ENCODE measurements at regions not wholly inside any gene's neighbourhood (a gene's known extent, or its start where the extent isn't known, plus 50 kb on each side); places are given as distances from the start of the nearest gene placed in this dataset.

GRCh38 chr15:46672041-46672440 lies 1037.2 kb downstream of the SQOR start:
- no peak for TF ChIP-seq REST (IDR thresholded peaks at IDR 0.05; ENCODE audit: low read depth)
- Histone ChIP-seq H2AFZ (ENCODE audit: low read depth, low read length, poor library complexity, severe bottlenecking) (no peak overlapping the region), H4K20me1 (ENCODE audit: insufficient read depth) (no peaks in the 10 kb centered on the region; the same call in 1 of the 2 replicates), H3K27me3 (ENCODE audit: insufficient read depth, low read length) (no peaks in the 10 kb centered on the region), H3K4me2 (ENCODE audit: low read length) (no peak overlapping the region), H3K4me3 (replicated peaks in 1 of 2; ENCODE audit: low read depth in 1 of 2, low read length in 2 of 2) (no peak overlapping the region), H3K9ac (ENCODE audit: low read length) (no peak overlapping the region), H3K9me2 (ENCODE audit: insufficient read depth) (no peaks in the 10 kb centered on the region), H3K4me1 (ENCODE audit: control insufficient read depth in 1 of 2, insufficient read depth in 2 of 2, low read length in 2 of 2) (no peaks in the 10 kb centered on the region), H3K9me3 (ENCODE audit: control insufficient read depth in 1 of 2, insufficient read depth in 1 of 2, low read depth in 1 of 2, low read length in 2 of 2) (peaks cover 26 to 27% of the 10 kb centered on the region in 2 experiments; a peak in 3 of 4 replicates), H3K27ac (ENCODE audit: low read depth, low read length) (no peak overlapping the region), H3K36me3 (ENCODE audit: control insufficient read depth in 1 of 2, insufficient read depth in 2 of 2, low read length in 2 of 2) (no peaks in the 10 kb centered on the region), H3K79me2 (ENCODE audit: insufficient read depth, low read length) (no peaks in the 10 kb centered on the region)
- ATAC-seq (no peak), DNase-seq (ENCODE audit: low read depth, low spot score) (no peak)
- BruUV-seq (replicated peaks): no TSS peak
- ChIA-PET RAD21 (ENCODE audit: low non-redundant PET in 1 of 2, low total read pairs in 2 of 2, uncharacterized antibody in 2 of 2, unreplicated experiment in 2 of 2) (no interaction called here), CTCF (no interaction called here), POLR2A (no interaction called here)
- intact Hi-C loops (cut with micrococcal nuclease): no loop called here

GRCh38 chr15:46676233-46677206 lies 1040.8 kb upstream of the SEMA6D start:
- POLR2A ChIA-PET: no interaction called here
- Histone ChIP-seq H3K36me3 (ENCODE audit: control insufficient read depth in 1 of 2, insufficient read depth in 2 of 2, low read length in 2 of 2) (no peaks in the 10 kb centered on the region), H3K4me3 (replicated peaks in 1 of 2; ENCODE audit: low read depth in 1 of 2, low read length in 2 of 2) (no peak overlapping the region), H3K27ac (ENCODE audit: low read depth, low read length) (no peak overlapping the region), H3K9me3 (ENCODE audit: control insufficient read depth in 1 of 2, insufficient read depth in 1 of 2, low read depth in 1 of 2, low read length in 2 of 2) (peaks cover 21 to 36% of the 10 kb centered on the region in 2 experiments; a peak in 2 of 4 replicates), H2AFZ (ENCODE audit: low read depth, low read length, poor library complexity, severe bottlenecking) (no peak overlapping the region), H3K4me2 (ENCODE audit: low read length) (no peak overlapping the region), H3K79me2 (ENCODE audit: insufficient read depth, low read length) (no peaks in the 10 kb centered on the region), H3K4me1 (ENCODE audit: control insufficient read depth in 1 of 2, insufficient read depth in 2 of 2, low read length in 2 of 2) (no peaks in the 10 kb centered on the region), H3K27me3 (ENCODE audit: insufficient read depth, low read length) (no peaks in the 10 kb centered on the region), H3K9me2 (ENCODE audit: insufficient read depth) (no peaks in the 10 kb centered on the region), H3K9ac (ENCODE audit: low read length) (no peak overlapping the region), H4K20me1 (ENCODE audit: insufficient read depth) (no peaks in the 10 kb centered on the region)
- ATAC-seq (no peak), DNase-seq (ENCODE audit: low read depth, low spot score) (no peak)
- RAD21 ChIA-PET (ENCODE audit: low non-redundant PET in 1 of 2, low total read pairs in 2 of 2, uncharacterized antibody in 2 of 2, unreplicated experiment in 2 of 2): no interaction called here
- no TSS peak for BruUV-seq (replicated peaks)
- intact Hi-C loops (cut with micrococcal nuclease): no loop called here
- CTCF ChIA-PET: no interaction called here
- TF ChIP-seq EZH2 (IDR thresholded peaks at IDR 0.05) (no peak), FOSL1 (IDR thresholded peaks at IDR 0.05; ENCODE audit: low read depth) (no peak), TCF7L2 (IDR thresholded peaks at IDR 0.05; ENCODE audit: borderline replicate concordance, extremely low read depth, insufficient read depth, insufficient read length) (no peak), YY1 (IDR thresholded peaks at IDR 0.05; ENCODE audit: extremely low read depth, insufficient replicate concordance, low read depth, low read length) (no peak), JUND (IDR thresholded peaks at IDR 0.05) (no peak)

All from HCT116 (cell line).